ENCODE measurements at regions not wholly inside any gene's neighbourhood (a gene's known extent, or its start where the extent isn't known, plus 50 kb on each side); places are given as distances from the start of the nearest gene placed in this dataset.

GRCh38 chr7:116310141-116310540, 99.8 kb downstream of the TES start:
- Histone ChIP-seq H3K9ac (ENCODE audit: extremely low read depth, insufficient read length, low read length) (no peak overlapping the region), H3K18ac (ENCODE audit: insufficient read length, low read depth, low read length) (no peak overlapping the region), H2BK15ac (ENCODE audit: low read depth, low read length) (no peak overlapping the region), H3K23ac (ENCODE audit: insufficient read length, low read depth, low read length) (no peak overlapping the region), H4K20me1 (ENCODE audit: control insufficient read depth, insufficient read depth, insufficient read length) (no peaks in the 10 kb centered on the region), H3K4me1 (ENCODE audit: insufficient read depth, low read length) (no peaks in the 10 kb centered on the region), H2BK20ac (ENCODE audit: low read depth, low read length, poor library complexity, severe bottlenecking) (no peak overlapping the region), H4K8ac (replicated peaks; ENCODE audit: insufficient read length, low read depth, low read length) (no peak overlapping the region), H3K27me3 (ENCODE audit: insufficient read depth, low read length) (no peaks in the 10 kb centered on the region), H3K27ac (ENCODE audit: insufficient read length, low read depth, low read length) (no peak overlapping the region), H4K5ac (ENCODE audit: insufficient read length, low read depth, low read length) (no peak overlapping the region), H2AFZ (ENCODE audit: low read length) (no peak overlapping the region), H2AK5ac (ENCODE audit: insufficient read length, low read length) (no peak overlapping the region), H3K9me3 (ENCODE audit: control insufficient read depth, low read depth, low read length) (no peaks in the 10 kb centered on the region), H3K79me2 (ENCODE audit: insufficient read depth, low read length) (no peaks in the 10 kb centered on the region), H3K4ac (ENCODE audit: low read depth, low read length) (no peak overlapping the region), H3K14ac (ENCODE audit: insufficient read depth, low read length) (no peak overlapping the region), H3T11ph (ENCODE audit: low read length) (no peak overlapping the region), H2BK12ac (ENCODE audit: insufficient read length, low read depth, low read length) (no peak overlapping the region), H2BK120ac (ENCODE audit: low read depth, low read length, poor library complexity, severe bottlenecking) (no peak overlapping the region), H3K23me2 (ENCODE audit: insufficient read length, low read depth, low read length, poor library complexity, severe bottlenecking) (no peaks in the 10 kb centered on the region), H2BK5ac (ENCODE audit: insufficient read length, low read length) (no peak overlapping the region), H4K91ac (ENCODE audit: insufficient read length, low read depth, low read length) (no peak overlapping the region), H3K56ac (ENCODE audit: insufficient read length, low read depth, low read length) (no peak overlapping the region), H3K4me2 (ENCODE audit: insufficient read depth, insufficient read length, low read length) (no peak overlapping the region), H3K79me1 (ENCODE audit: insufficient read depth, low read depth, low read length, poor library complexity, severe bottlenecking) (no peaks in the 10 kb centered on the region)
- peaks cover 0 to 5% of the 10 kb centered on the region in 2 experiments; a peak in 2 of 4 replicates for H3K4me1 Mint-ChIP-seq
- WGBS (ENCODE audit: extremely low coverage, insufficient read length, low lambda C conversion rate), result no CpG with 5 or more reads among the region's 3 CpGs
- no peak overlapping the region for H3K4me3 Mint-ChIP-seq
- no peaks in the 10 kb centered on the region for H3K27me3 Mint-ChIP-seq (ENCODE audit: low read depth)
- H3K27ac Mint-ChIP-seq, result no peak overlapping the region
- H3K36me3 Mint-ChIP-seq (ENCODE audit: insufficient read depth in 1 of 3, low read depth in 3 of 3), result no peaks in the 10 kb centered on the region
- no peaks in the 10 kb centered on the region; a peak in 1 of 5 replicates for H3K9me3 Mint-ChIP-seq
- DNase-seq, result no peak
- TF ChIP-seq CTCF (conservative IDR thresholded peaks at IDR 0.05), result no peak

All from H9 (cell line).